Activated naive CD8-positive, alpha-beta T cell (primary cell): ENCODE measurements at regions not wholly inside any gene's neighbourhood (a gene's known extent, or its start where the extent isn't known, plus 50 kb on each side); places are given as distances from the start of the nearest gene placed in this dataset.

Source experiments
- H3K27ac Mint-ChIP-seq: one replicate; pipeline ENCODE4 v1.8.0; 2021; ENCODE audit warnings: mixed read lengths
- H3K27me3 Mint-ChIP-seq: one replicate; pipeline ENCODE4 v1.8.0; 2021; ENCODE audit warnings: mixed read lengths
- H3K36me3 Mint-ChIP-seq: one replicate; pipeline ENCODE4 v1.8.0; 2021; ENCODE audit warnings: mixed read lengths
- H3K4me1 Mint-ChIP-seq: one replicate; pipeline ENCODE4 v1.8.0; 2021; ENCODE audit warnings: low read depth, mixed read lengths
- H3K4me3 Mint-ChIP-seq: one replicate; pipeline ENCODE4 v1.8.0; 2021; ENCODE audit warnings: mild to moderate bottlenecking, mixed read lengths
- H3K9me3 Mint-ChIP-seq: one replicate; pipeline ENCODE4 v1.8.0; 2021; ENCODE audit warnings: low read depth, mixed read lengths

GRCh38 chr6:91613481-91613880 lies 1026.6 kb upstream of the MAP3K7 start:
- Mint-ChIP-seq H3K27ac (no peak overlapping the region), H3K36me3 (no peaks in the 10 kb centered on the region), H3K27me3 (no peaks in the 10 kb centered on the region), H3K4me1 (no peaks in the 10 kb centered on the region), H3K4me3 (no peak overlapping the region), H3K9me3 (peaks cover 12% of the 10 kb centered on the region)

DNA sequence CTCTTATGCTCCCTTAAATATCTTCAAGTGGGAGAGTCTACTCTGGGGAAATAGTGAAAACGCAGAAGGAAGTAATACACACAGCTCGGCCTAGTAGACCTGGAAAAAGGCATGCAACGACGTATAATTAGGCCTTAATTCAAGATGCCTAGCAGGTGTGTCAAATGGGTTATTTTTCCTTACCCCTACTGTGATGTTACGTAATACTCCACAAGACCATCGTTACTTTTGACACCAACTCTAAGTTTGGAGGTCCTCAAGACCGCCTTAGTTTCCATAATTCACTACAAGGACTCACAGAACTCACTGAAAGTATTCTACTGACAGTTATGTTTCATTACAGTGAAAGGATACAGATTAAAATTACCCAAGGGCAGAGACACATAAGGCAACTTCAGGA lies 1024.3 kb upstream of the MAP3K7 start:
- Mint-ChIP-seq H3K9me3 (no peaks in the 10 kb centered on the region), H3K27ac (no peak overlapping the region)

GRCh38 chr6:91608428-91608827 lies 1021.6 kb upstream of the MAP3K7 start:
- Mint-ChIP-seq H3K27ac (no peak overlapping the region), H3K4me1 (no peaks in the 10 kb centered on the region), H3K36me3 (no peaks in the 10 kb centered on the region), H3K27me3 (no peaks in the 10 kb centered on the region), H3K4me3 (no peak overlapping the region), H3K9me3 (no peaks in the 10 kb centered on the region)

More for the DNA sequence above, 1024.3 kb upstream of the MAP3K7 start:
- Mint-ChIP-seq H3K27me3 (no peaks in the 10 kb centered on the region), H3K4me1 (no peaks in the 10 kb centered on the region), H3K36me3 (no peaks in the 10 kb centered on the region), H3K4me3 (no peak overlapping the region)

DNA sequence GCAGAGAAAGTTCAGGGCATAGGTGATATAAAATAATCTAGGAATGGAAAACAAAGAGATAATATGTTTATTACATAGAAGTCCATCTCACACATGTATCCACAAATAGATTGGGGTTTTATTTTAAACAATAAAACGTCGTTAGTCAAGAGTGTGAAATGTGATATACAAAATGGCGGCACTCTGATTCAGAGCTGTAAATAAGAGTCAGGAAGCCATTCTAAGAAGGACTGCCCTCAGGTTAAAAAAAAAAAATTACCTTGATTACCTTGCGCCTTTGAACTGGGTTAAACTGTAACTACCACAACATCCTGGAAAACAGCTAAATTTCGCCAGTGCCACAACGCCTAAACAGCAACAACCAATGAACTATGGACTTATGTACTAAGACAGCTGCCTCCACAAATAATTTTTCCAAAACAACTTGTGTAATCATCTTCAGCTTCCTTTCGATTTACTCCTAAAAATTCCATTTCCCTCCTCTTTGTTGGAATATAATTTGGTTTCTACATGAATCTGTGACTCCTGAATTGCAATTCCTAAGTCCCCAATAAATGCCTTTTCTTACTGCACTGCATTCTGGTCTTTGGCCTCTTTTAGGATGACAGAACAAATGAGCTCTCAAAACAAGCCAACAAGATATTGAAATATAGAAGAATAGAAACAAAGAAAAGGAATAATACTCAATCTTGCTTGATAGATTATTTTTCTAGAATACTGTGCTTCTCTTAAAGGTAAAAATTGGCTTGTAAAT lies 1019.5 kb upstream of the MAP3K7 start:
- Mint-ChIP-seq H3K9me3 (no peaks in the 10 kb centered on the region), H3K27ac (no peak overlapping the region), H3K4me3 (no peak overlapping the region), H3K36me3 (no peaks in the 10 kb centered on the region), H3K4me1 (no peaks in the 10 kb centered on the region), H3K27me3 (no peaks in the 10 kb centered on the region)

GRCh38 chr6:91600561-91600960 lies 1013.7 kb upstream of the MAP3K7 start:
- H3K27me3 Mint-ChIP-seq, result no peaks in the 10 kb centered on the region
- no peak overlapping the region for H3K4me3 Mint-ChIP-seq
- no peak overlapping the region for H3K27ac Mint-ChIP-seq
- no peaks in the 10 kb centered on the region for H3K9me3 Mint-ChIP-seq
- no peaks in the 10 kb centered on the region for H3K4me1 Mint-ChIP-seq
- H3K36me3 Mint-ChIP-seq, result no peaks in the 10 kb centered on the region

DNA sequence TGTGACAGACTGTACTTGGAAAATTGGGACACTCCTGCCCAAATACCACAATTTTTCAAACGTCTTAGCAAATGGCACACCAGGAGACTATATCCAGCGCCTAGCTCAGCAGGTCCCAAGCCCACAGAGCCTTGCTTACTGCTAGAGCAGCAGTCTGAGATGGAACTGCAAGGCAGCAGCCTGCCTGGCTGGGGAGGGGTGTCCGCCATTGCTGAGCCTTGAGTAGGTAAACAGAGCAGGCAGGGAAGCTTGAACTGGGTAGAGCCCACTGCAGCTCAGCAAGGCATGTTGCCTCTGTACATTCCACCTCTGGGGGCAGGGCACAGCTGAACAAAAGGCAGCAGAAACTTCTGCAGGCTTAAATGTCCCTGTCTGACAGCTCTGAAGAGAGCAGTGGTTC lies 1003.3 kb upstream of the MAP3K7 start:
- no peaks in the 10 kb centered on the region for H3K27me3 Mint-ChIP-seq
- no peaks in the 10 kb centered on the region for H3K36me3 Mint-ChIP-seq
- no peak overlapping the region for H3K27ac Mint-ChIP-seq
- no peaks in the 10 kb centered on the region for H3K4me1 Mint-ChIP-seq
- H3K9me3 Mint-ChIP-seq, result no peaks in the 10 kb centered on the region
- no peak overlapping the region for H3K4me3 Mint-ChIP-seq

DNA sequence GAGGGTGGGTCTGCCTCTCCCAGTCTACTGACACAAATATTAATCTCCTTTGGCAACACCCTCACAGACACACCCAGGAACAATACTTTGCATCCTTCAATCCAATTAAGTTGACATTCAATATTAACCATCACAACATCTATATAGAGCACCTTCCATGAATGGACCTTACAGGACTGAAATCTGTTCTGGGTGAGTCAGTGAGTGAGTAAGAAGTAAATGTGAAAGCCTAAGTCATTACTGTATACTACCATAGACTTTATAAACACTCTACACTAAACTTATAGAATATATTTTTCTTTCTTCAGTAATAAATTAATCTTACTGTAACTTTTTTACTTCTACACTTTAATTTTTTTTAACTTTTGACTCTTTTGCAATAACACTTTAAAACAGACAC lies 993.8 kb upstream of the MAP3K7 start:
- H3K27me3 Mint-ChIP-seq, result no peaks in the 10 kb centered on the region
- no peak overlapping the region for H3K27ac Mint-ChIP-seq
- H3K4me3 Mint-ChIP-seq, result no peak overlapping the region
- H3K36me3 Mint-ChIP-seq, result no peaks in the 10 kb centered on the region
- H3K9me3 Mint-ChIP-seq, result no peaks in the 10 kb centered on the region
- H3K4me1 Mint-ChIP-seq, result no peaks in the 10 kb centered on the region

- Mint-ChIP-seq H3K36me3 (no peaks in the 10 kb centered on the region), H3K27ac (no peak overlapping the region), H3K4me1 (no peaks in the 10 kb centered on the region), H3K4me3 (no peak overlapping the region), H3K9me3 (no peaks in the 10 kb centered on the region), H3K27me3 (no peaks in the 10 kb centered on the region)
These were observed 988.2 kb upstream of the MAP3K7 start for GRCh38 chr6:91575032-91575431.

GRCh38 chr6:91573826-91574416 lies 987.0 kb upstream of the MAP3K7 start:
- peaks cover 5% of the 10 kb centered on the region for H3K9me3 Mint-ChIP-seq
- H3K27ac Mint-ChIP-seq, result no peak overlapping the region
- H3K4me3 Mint-ChIP-seq, result no peak overlapping the region
- H3K36me3 Mint-ChIP-seq, result no peaks in the 10 kb centered on the region
- no peaks in the 10 kb centered on the region for H3K4me1 Mint-ChIP-seq
- H3K27me3 Mint-ChIP-seq, result no peaks in the 10 kb centered on the region

DNA sequence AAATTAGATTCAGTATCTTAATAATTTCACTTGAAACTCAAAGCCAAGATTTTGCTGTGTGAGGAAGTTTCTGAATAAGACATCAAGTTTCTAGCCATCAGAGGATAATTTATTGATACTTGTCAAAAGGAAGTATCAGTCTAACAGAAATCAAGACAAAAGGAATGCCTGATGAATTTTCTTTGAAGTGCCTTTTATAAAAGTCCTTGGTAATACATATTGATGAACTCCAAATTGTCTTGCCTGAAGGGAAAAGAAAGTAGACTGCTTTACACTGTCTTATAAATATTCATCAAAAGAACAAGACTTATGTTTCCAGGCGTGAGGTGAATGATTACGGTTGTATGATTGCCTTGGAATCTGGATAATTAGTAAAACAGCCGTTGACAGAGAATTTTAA lies 986.0 kb upstream of the MAP3K7 start:
- Mint-ChIP-seq H3K27me3 (no peaks in the 10 kb centered on the region), H3K36me3 (no peaks in the 10 kb centered on the region), H3K4me1 (no peaks in the 10 kb centered on the region), H3K4me3 (no peak overlapping the region), H3K27ac (no peak overlapping the region), H3K9me3 (peaks cover 5% of the 10 kb centered on the region)

GRCh38 chr6:91569071-91569470 lies 982.2 kb upstream of the MAP3K7 start:
- H3K9me3 Mint-ChIP-seq, result peaks cover 18% of the 10 kb centered on the region
- H3K27me3 Mint-ChIP-seq, result no peaks in the 10 kb centered on the region
- H3K4me3 Mint-ChIP-seq, result no peak overlapping the region
- no peak overlapping the region for H3K27ac Mint-ChIP-seq
- H3K4me1 Mint-ChIP-seq, result no peaks in the 10 kb centered on the region
- no peaks in the 10 kb centered on the region for H3K36me3 Mint-ChIP-seq

- peaks cover 18% of the 10 kb centered on the region for H3K9me3 Mint-ChIP-seq
- H3K27me3 Mint-ChIP-seq, result no peaks in the 10 kb centered on the region
- H3K36me3 Mint-ChIP-seq, result no peaks in the 10 kb centered on the region
- no peak overlapping the region for H3K4me3 Mint-ChIP-seq
- H3K4me1 Mint-ChIP-seq, result no peaks in the 10 kb centered on the region
- no peak overlapping the region for H3K27ac Mint-ChIP-seq
These were observed 979.6 kb upstream of the MAP3K7 start for GRCh38 chr6:91566467-91566866.

DNA sequence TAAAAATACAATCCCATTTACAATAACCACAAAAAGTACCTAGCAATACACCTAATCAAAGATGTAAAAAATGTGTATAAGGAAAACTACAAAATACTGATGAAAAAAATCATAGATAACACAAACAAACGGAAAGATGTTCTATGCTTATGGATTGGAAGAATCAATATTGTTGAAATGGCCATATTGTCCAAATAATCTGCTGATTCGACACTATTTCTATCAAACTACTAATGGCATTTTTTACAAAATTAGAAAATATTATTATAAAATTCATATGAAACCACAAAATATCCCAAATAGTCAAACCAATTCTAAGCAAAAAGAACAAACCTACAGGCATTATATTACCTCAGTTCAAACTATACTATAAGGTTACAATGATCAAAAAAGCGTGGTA lies 978.3 kb upstream of the MAP3K7 start:
- H3K27me3 Mint-ChIP-seq, result no peaks in the 10 kb centered on the region
- H3K4me1 Mint-ChIP-seq, result no peaks in the 10 kb centered on the region
- no peak overlapping the region for H3K4me3 Mint-ChIP-seq
- H3K9me3 Mint-ChIP-seq, result peaks cover 18% of the 10 kb centered on the region
- no peaks in the 10 kb centered on the region for H3K36me3 Mint-ChIP-seq
- H3K27ac Mint-ChIP-seq, result no peak overlapping the region

DNA sequence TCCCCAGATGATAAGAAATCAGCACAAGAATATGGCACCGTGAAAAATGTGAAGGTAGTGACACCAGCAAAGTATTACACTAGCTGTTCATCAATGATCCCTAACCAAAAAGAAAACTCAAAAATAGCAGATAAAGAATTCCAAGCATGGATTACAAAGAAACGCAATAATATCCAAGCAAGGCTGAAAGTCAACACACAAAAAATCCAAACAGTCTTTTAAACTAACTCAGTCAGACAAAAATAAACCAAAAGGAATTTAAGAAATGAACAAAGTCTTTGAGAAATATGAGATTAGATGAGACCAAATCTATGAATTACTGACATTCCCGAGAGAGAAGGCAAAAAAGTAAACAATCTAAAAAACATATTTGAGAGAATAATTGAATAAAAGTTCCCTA lies 976.1 kb upstream of the MAP3K7 start:
- no peak overlapping the region for H3K4me3 Mint-ChIP-seq
- no peaks in the 10 kb centered on the region for H3K27me3 Mint-ChIP-seq
- H3K27ac Mint-ChIP-seq, result no peak overlapping the region
- no peaks in the 10 kb centered on the region for H3K36me3 Mint-ChIP-seq
- no peaks in the 10 kb centered on the region for H3K4me1 Mint-ChIP-seq
- H3K9me3 Mint-ChIP-seq, result peaks cover 13% of the 10 kb centered on the region

- peaks cover 9% of the 10 kb centered on the region for H3K9me3 Mint-ChIP-seq
- no peaks in the 10 kb centered on the region for H3K4me1 Mint-ChIP-seq
- no peak overlapping the region for H3K27ac Mint-ChIP-seq
- no peaks in the 10 kb centered on the region for H3K36me3 Mint-ChIP-seq
- H3K4me3 Mint-ChIP-seq, result no peak overlapping the region
- H3K27me3 Mint-ChIP-seq, result no peaks in the 10 kb centered on the region
These were observed 973.5 kb upstream of the MAP3K7 start for GRCh38 chr6:91560409-91560808.

- Mint-ChIP-seq H3K27ac (no peak overlapping the region), H3K4me3 (no peak overlapping the region), H3K9me3 (no peaks in the 10 kb centered on the region), H3K27me3 (no peaks in the 10 kb centered on the region), H3K36me3 (no peaks in the 10 kb centered on the region), H3K4me1 (no peaks in the 10 kb centered on the region)
These were observed 954.0 kb upstream of the MAP3K7 start for GRCh38 chr6:91540902-91541301.
